HUES6 (cell line): ENCODE measurements at regions not wholly inside any gene's neighbourhood (a gene's known extent, or its start where the extent isn't known, plus 50 kb on each side); places are given as distances from the start of the nearest gene placed in this dataset.

ENCODE experiments used
- H3K27ac ChIP-seq: 2 replicates; pipeline ENCODE4 v1.7.0; 2013; ENCODE audit warnings: low read depth, mild to moderate bottlenecking, low read length, inconsistent platforms
- H3K27me3 ChIP-seq: 2 replicates; pipeline ENCODE4 v1.6.1; 2013; ENCODE audit warnings: low read length; ENCODE audit not compliant: control insufficient read depth, insufficient read depth
- H3K36me3 ChIP-seq: 2 replicates; pipeline ENCODE4 v1.6.1; 2013; ENCODE audit warnings: low read length; ENCODE audit not compliant: control insufficient read depth, insufficient read depth
- H3K4me1 ChIP-seq: 2 replicates; pipeline ENCODE4 v1.6.1; 2013; ENCODE audit warnings: low read length; ENCODE audit not compliant: control insufficient read depth, insufficient read depth
- H3K4me3 ChIP-seq: 2 replicates; pipeline ENCODE4 v1.5.1; 2013; ENCODE audit warnings: low read depth, low read length
- H3K9ac ChIP-seq: one replicate; pipeline ENCODE4 v1.6.1; 2013; ENCODE audit warnings: mild to moderate bottlenecking, low read length
- H3K9me3 ChIP-seq: 2 replicates; pipeline ENCODE4 v1.6.1; 2013; ENCODE audit warnings: low read depth, low read length; ENCODE audit not compliant: control insufficient read depth, insufficient read depth

GRCh38 chr5:158463938-158464337, 605.0 kb upstream of the CLINT1 start:
- H3K9ac ChIP-seq, result no peak overlapping the region
- no peaks in the 10 kb centered on the region for H3K27me3 ChIP-seq
- no peaks in the 10 kb centered on the region for H3K4me1 ChIP-seq
- no peak overlapping the region for H3K4me3 ChIP-seq
- H3K27ac ChIP-seq, result no peak overlapping the region
- no peaks in the 10 kb centered on the region for H3K36me3 ChIP-seq
- H3K9me3 ChIP-seq, result no peaks in the 10 kb centered on the region

GRCh38 chr5:158463188-158463587, 604.2 kb upstream of the CLINT1 start:
- H3K4me3 ChIP-seq, result no peak overlapping the region
- no peak overlapping the region for H3K27ac ChIP-seq
- H3K27me3 ChIP-seq, result no peaks in the 10 kb centered on the region
- H3K4me1 ChIP-seq, result no peaks in the 10 kb centered on the region
- no peaks in the 10 kb centered on the region for H3K36me3 ChIP-seq
- no peak overlapping the region for H3K9ac ChIP-seq
- no peaks in the 10 kb centered on the region for H3K9me3 ChIP-seq

GRCh38 chr5:158462349-158463114, 603.6 kb upstream of the CLINT1 start:
- no peak overlapping the region for H3K9ac ChIP-seq
- no peaks in the 10 kb centered on the region for H3K4me1 ChIP-seq
- H3K4me3 ChIP-seq, result no peak overlapping the region
- no peaks in the 10 kb centered on the region for H3K27me3 ChIP-seq
- H3K27ac ChIP-seq, result no peak overlapping the region
- no peaks in the 10 kb centered on the region for H3K36me3 ChIP-seq
- no peaks in the 10 kb centered on the region for H3K9me3 ChIP-seq

GRCh38 chr5:158461240-158461854, 602.4 kb upstream of the CLINT1 start:
- no peak overlapping the region for H3K9ac ChIP-seq
- H3K36me3 ChIP-seq, result no peaks in the 10 kb centered on the region
- no peaks in the 10 kb centered on the region for H3K4me1 ChIP-seq
- H3K27me3 ChIP-seq, result no peaks in the 10 kb centered on the region
- H3K27ac ChIP-seq, result no peak overlapping the region
- H3K9me3 ChIP-seq, result no peaks in the 10 kb centered on the region
- H3K4me3 ChIP-seq, result no peak overlapping the region

- no peaks in the 10 kb centered on the region for H3K9me3 ChIP-seq
- no peak overlapping the region for H3K4me3 ChIP-seq
- no peaks in the 10 kb centered on the region for H3K27me3 ChIP-seq
- no peaks in the 10 kb centered on the region for H3K4me1 ChIP-seq
- H3K36me3 ChIP-seq, result no peaks in the 10 kb centered on the region
- no peak overlapping the region for H3K9ac ChIP-seq
- H3K27ac ChIP-seq, result no peak overlapping the region
These were observed 599.1 kb upstream of the CLINT1 start for GRCh38 chr5:158458086-158458485.

GRCh38 chr5:158456756-158457155, 597.8 kb upstream of the CLINT1 start:
- Histone ChIP-seq H3K9ac (no peak overlapping the region), H3K27ac (no peak overlapping the region), H3K27me3 (no peaks in the 10 kb centered on the region), H3K36me3 (no peaks in the 10 kb centered on the region), H3K4me1 (no peaks in the 10 kb centered on the region), H3K9me3 (no peaks in the 10 kb centered on the region), H3K4me3 (no peak overlapping the region)

GRCh38 chr5:158456241-158456640, 597.3 kb upstream of the CLINT1 start:
- H3K36me3 ChIP-seq, result no peaks in the 10 kb centered on the region
- no peaks in the 10 kb centered on the region for H3K27me3 ChIP-seq
- no peaks in the 10 kb centered on the region for H3K4me1 ChIP-seq
- no peaks in the 10 kb centered on the region for H3K9me3 ChIP-seq
- H3K4me3 ChIP-seq, result no peak overlapping the region
- H3K9ac ChIP-seq, result no peak overlapping the region
- H3K27ac ChIP-seq, result no peak overlapping the region

- no peaks in the 10 kb centered on the region for H3K27me3 ChIP-seq
- H3K4me1 ChIP-seq, result no peaks in the 10 kb centered on the region
- H3K9me3 ChIP-seq, result no peaks in the 10 kb centered on the region
- H3K9ac ChIP-seq, result no peak overlapping the region
- H3K36me3 ChIP-seq, result no peaks in the 10 kb centered on the region
- H3K27ac ChIP-seq, result no peak overlapping the region
- H3K4me3 ChIP-seq, result no peak overlapping the region
These were observed 593.2 kb upstream of the CLINT1 start for GRCh38 chr5:158451993-158452672.

GRCh38 chr5:158451203-158451992, 592.5 kb upstream of the CLINT1 start:
- Histone ChIP-seq H3K27ac (no peak overlapping the region), H3K27me3 (no peaks in the 10 kb centered on the region), H3K9me3 (no peaks in the 10 kb centered on the region), H3K9ac (no peak overlapping the region), H3K4me1 (no peaks in the 10 kb centered on the region), H3K36me3 (no peaks in the 10 kb centered on the region), H3K4me3 (no peak overlapping the region)

- Histone ChIP-seq H3K4me3 (no peak overlapping the region), H3K4me1 (no peaks in the 10 kb centered on the region), H3K27me3 (no peaks in the 10 kb centered on the region), H3K9ac (no peak overlapping the region), H3K36me3 (no peaks in the 10 kb centered on the region), H3K9me3 (no peaks in the 10 kb centered on the region), H3K27ac (no peak overlapping the region)
These were observed 591.8 kb upstream of the CLINT1 start for GRCh38 chr5:158450751-158451171.
